Esophagus squamous epithelium (tissue), 4 donors: ENCODE measurements at regions not wholly inside any gene's neighbourhood (a gene's known extent, or its start where the extent isn't known, plus 50 kb on each side); places are given as distances from the start of the nearest gene placed in this dataset.

Source experiments
- POLR2A ChIP-seq, 4 donors: fragments of 450-650 bp; IDR thresholded peaks; one replicate each; pipeline ENCODE4 v1.6.1; 2017; ENCODE audit warnings: antibody characterized with exemption in 4 of 4, mild to moderate bottlenecking in 4 of 4, moderate library complexity in 3 of 4
- TF ChIP-seq, protein P1 (sequence below), 6 experiments: fragments of 450-650 bp in 4 of 6; fragments of 200-600 bp in 2 of 6; sonication (generic) in 2 of 6; IDR thresholded peaks; one replicate each; pipeline ENCODE4 v1.5.1; 2016 to 2019; ENCODE audit warnings: antibody characterized with exemption in 6 of 6, mild to moderate bottlenecking in 4 of 6, moderate library complexity in 4 of 6

- TF ChIP-seq, protein P1, sequence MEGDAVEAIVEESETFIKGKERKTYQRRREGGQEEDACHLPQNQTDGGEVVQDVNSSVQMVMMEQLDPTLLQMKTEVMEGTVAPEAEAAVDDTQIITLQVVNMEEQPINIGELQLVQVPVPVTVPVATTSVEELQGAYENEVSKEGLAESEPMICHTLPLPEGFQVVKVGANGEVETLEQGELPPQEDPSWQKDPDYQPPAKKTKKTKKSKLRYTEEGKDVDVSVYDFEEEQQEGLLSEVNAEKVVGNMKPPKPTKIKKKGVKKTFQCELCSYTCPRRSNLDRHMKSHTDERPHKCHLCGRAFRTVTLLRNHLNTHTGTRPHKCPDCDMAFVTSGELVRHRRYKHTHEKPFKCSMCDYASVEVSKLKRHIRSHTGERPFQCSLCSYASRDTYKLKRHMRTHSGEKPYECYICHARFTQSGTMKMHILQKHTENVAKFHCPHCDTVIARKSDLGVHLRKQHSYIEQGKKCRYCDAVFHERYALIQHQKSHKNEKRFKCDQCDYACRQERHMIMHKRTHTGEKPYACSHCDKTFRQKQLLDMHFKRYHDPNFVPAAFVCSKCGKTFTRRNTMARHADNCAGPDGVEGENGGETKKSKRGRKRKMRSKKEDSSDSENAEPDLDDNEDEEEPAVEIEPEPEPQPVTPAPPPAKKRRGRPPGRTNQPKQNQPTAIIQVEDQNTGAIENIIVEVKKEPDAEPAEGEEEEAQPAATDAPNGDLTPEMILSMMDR (IDR thresholded peaks at IDR 0.05): no peak
- TF ChIP-seq POLR2A (IDR thresholded peaks at IDR 0.05): no peak
Observed at GRCh38 chrX:125710403-125711062, 390.9 kb downstream of the TEX13C start.
